WTC11 (cell line): ENCODE measurements at regions not wholly inside any gene's neighbourhood (a gene's known extent, or its start where the extent isn't known, plus 50 kb on each side); places are given as distances from the start of the nearest gene placed in this dataset.

Experiments used
- ATAC-seq: fragments of 200-7000 bp; cut with Tn5 transposase; 2 replicates; pipeline ENCODE4 v1.10.0; 2021; ENCODE audit warnings: mild to moderate bottlenecking, moderate library complexity
- CTCF ChIA-PET: fragments of 300-600 bp; sonication (Branson Sonifier 250); formaldehyde crosslinking; loops from one replicate; lab custom pipeline; 2021; ENCODE audit warnings: antibody characterized with exemption; lab: Charles Lee
- POLR2A ChIA-PET: fragments of 350-600 bp; sonication (Branson Sonifier 250); formaldehyde crosslinking; loops from one replicate; lab custom pipeline; 2021; ENCODE audit warnings: antibody characterized with exemption; lab: Charles Lee
- DNase-seq: peaks from one replicate; pipeline ENCODE4 v3.0.0; 2021; ENCODE audit warnings: low spot score
- H3K27ac Mint-ChIP-seq: 2 replicates; pipeline ENCODE4 v1.8.0; 2021; ENCODE audit warnings: mixed read lengths
- H3K27me3 Mint-ChIP-seq: 2 replicates; pipeline ENCODE4 v1.8.0; 2021; ENCODE audit warnings: low read depth, mild to moderate bottlenecking, moderate library complexity, mixed read lengths
- H3K36me3 Mint-ChIP-seq: 2 replicates; pipeline ENCODE4 v1.8.0; 2021; ENCODE audit warnings: mixed read lengths
- H3K4me1 Mint-ChIP-seq: 2 replicates; pipeline ENCODE4 v1.8.0; 2022; ENCODE audit warnings: mixed read lengths
- H3K4me3 Mint-ChIP-seq: 2 replicates; pipeline ENCODE4 v1.8.0; 2021; ENCODE audit warnings: mild to moderate bottlenecking, moderate library complexity, mixed read lengths
- H3K9me3 Mint-ChIP-seq: 2 replicates; pipeline ENCODE4 v1.8.0; 2021; ENCODE audit warnings: mixed read lengths
- ATF2 ChIP-seq: sonication (generic); formaldehyde crosslinking; IDR thresholded peaks from 2 replicates; pipeline ENCODE4 v1.8.1; 2022; ENCODE audit warnings: low read depth, missing genetic modification reagents, borderline replicate concordance
- E2F1 ChIP-seq: sonication (generic); formaldehyde crosslinking; IDR thresholded peaks from 2 replicates; pipeline ENCODE4 v1.8.0; 2022; ENCODE audit warnings: mild to moderate bottlenecking, missing genetic modification reagents
- E2F4 ChIP-seq: sonication (generic); formaldehyde crosslinking; IDR thresholded peaks from 2 replicates; pipeline ENCODE4 v1.8.1; 2022; ENCODE audit warnings: low read depth, mild to moderate bottlenecking, moderate library complexity, missing genetic modification reagents, borderline replicate concordance
- ELF4 ChIP-seq: sonication (generic); formaldehyde crosslinking; IDR thresholded peaks from 2 replicates; pipeline ENCODE4 v1.8.1; 2022; ENCODE audit warnings: low read depth, mild to moderate bottlenecking, moderate library complexity, missing genetic modification reagents
- GRHL2 ChIP-seq: fragments of 250-450 bp; sonication (Bioruptor Pico); IDR thresholded peaks from 2 replicates; pipeline ENCODE4 v1.8.0; 2022; ENCODE audit warnings: mild to moderate bottlenecking, moderate library complexity; ENCODE audit not compliant: insufficient replicate concordance, severe bottlenecking
- HMGA2 ChIP-seq: fragments of 250-450 bp; sonication (Bioruptor Pico); IDR thresholded peaks from 2 replicates; pipeline ENCODE4 v1.4.0; 2021; ENCODE audit warnings: mild to moderate bottlenecking, moderate library complexity
- IRF2 ChIP-seq: sonication (generic); formaldehyde crosslinking; IDR thresholded peaks from 2 replicates; pipeline ENCODE4 v1.8.0; 2022; ENCODE audit warnings: low read depth, missing genetic modification reagents, borderline replicate concordance
- MLX ChIP-seq: sonication (generic); formaldehyde crosslinking; IDR thresholded peaks from 2 replicates; pipeline ENCODE4 v1.8.1; 2023; ENCODE audit warnings: mild to moderate bottlenecking, missing genetic modification reagents, moderate library complexity
- NFE2L1 ChIP-seq: sonication (generic); formaldehyde crosslinking; IDR thresholded peaks from 2 replicates; pipeline ENCODE4 v1.8.1; 2023; ENCODE audit warnings: missing genetic modification reagents
- NFYB ChIP-seq: sonication (generic); formaldehyde crosslinking; conservative IDR thresholded peaks from 2 replicates; pipeline ENCODE4 v1.8.0; 2022; ENCODE audit warnings: low read depth, missing genetic modification reagents
- NR2C2 ChIP-seq: sonication (generic); formaldehyde crosslinking; IDR thresholded peaks from 2 replicates; pipeline ENCODE4 v1.8.0; 2022; ENCODE audit warnings: mild to moderate bottlenecking, missing genetic modification reagents
- ZNF121 ChIP-seq: sonication (generic); formaldehyde crosslinking; IDR thresholded peaks from 2 replicates; pipeline ENCODE4 v1.8.0; 2023; ENCODE audit warnings: missing genetic modification reagents
- ZNF281 ChIP-seq: sonication (generic); formaldehyde crosslinking; IDR thresholded peaks from 2 replicates; pipeline ENCODE4 v1.8.0; 2023; ENCODE audit warnings: mild to moderate bottlenecking, missing genetic modification reagents
- ZNF423 ChIP-seq: fragments of 250-450 bp; sonication (Bioruptor Pico); IDR thresholded peaks from 2 replicates; pipeline ENCODE4 v2.1.2; 2022; ENCODE audit warnings: mild to moderate bottlenecking, moderate library complexity
- ZNF532 ChIP-seq: fragments of 250-450 bp; sonication (Bioruptor Pico); IDR thresholded peaks from 2 replicates; pipeline ENCODE4 v1.9.0; 2021; ENCODE audit warnings: mild to moderate bottlenecking, borderline replicate concordance

- ChIA-PET POLR2A (no interaction called here), CTCF (interaction anchor here (1.2 kb wide), 1 partner anchor 123 kb away, joined by 3 read pairs; no protein-coding TSS in a partner anchor)
- no peaks in the 10 kb centered on the region; the same call in 1 of the 2 replicates for H3K27me3 Mint-ChIP-seq
- ATAC-seq = no peak
- DNase-seq = no peak
- peaks cover 28% of the 10 kb centered on the region for H3K9me3 Mint-ChIP-seq
- H3K27ac Mint-ChIP-seq = no peak overlapping the region
- H3K4me1 Mint-ChIP-seq = no peaks in the 10 kb centered on the region
- TF ChIP-seq HMGA2 = no peak
- TF ChIP-seq NFE2L1 (CRISPR knock-in tag) = no peak
- no peak for TF ChIP-seq NR2C2 (CRISPR knock-in tag)
- TF ChIP-seq NFYB (CRISPR knock-in tag) = no peak
- no peak for TF ChIP-seq GRHL2 (CRISPR knock-in tag)
- TF ChIP-seq ZNF281 (CRISPR knock-in tag) = no peak
- TF ChIP-seq ZNF532 (CRISPR knock-in tag) = no peak
- TF ChIP-seq MLX (CRISPR knock-in tag) = no peak
- TF ChIP-seq ZNF423 (CRISPR knock-in tag) = no peak
- TF ChIP-seq ZNF121 (CRISPR knock-in tag) = no peak
- TF ChIP-seq E2F1 (CRISPR knock-in tag) = no peak
- no peak for TF ChIP-seq ATF2 (CRISPR knock-in tag)
- TF ChIP-seq IRF2 (CRISPR knock-in tag) = no peak
- H3K36me3 Mint-ChIP-seq = no peaks in the 10 kb centered on the region
- H3K4me3 Mint-ChIP-seq = no peak overlapping the region
These were observed 130.2 kb upstream of the LIFR start for GRCh38 chr5:38686658-38687057.

- Mint-ChIP-seq H3K36me3 (no peaks in the 10 kb centered on the region), H3K4me3 (no peak overlapping the region), H3K27ac (no peak overlapping the region), H3K9me3 (peaks cover 28% of the 10 kb centered on the region), H3K27me3 (no peaks in the 10 kb centered on the region), H3K4me1 (peaks cover 16% of the 10 kb centered on the region)
- ChIA-PET POLR2A (no interaction called here), CTCF (no interaction called here)
- no peak for TF ChIP-seq E2F4
- no peak for TF ChIP-seq ELF4 (CRISPR knock-in tag)
- no peak for TF ChIP-seq NFE2L1 (CRISPR knock-in tag)
- ATAC-seq (no peak), DNase-seq (no peak)
These were observed 135.9 kb upstream of the LIFR start for GRCh38 chr5:38692346-38692745.
